Bronchial epithelial cell (primary cell): ENCODE measurements at regions not wholly inside any gene's neighbourhood (a gene's known extent, or its start where the extent isn't known, plus 50 kb on each side); places are given as distances from the start of the nearest gene placed in this dataset.

Source experiments
- DNase-seq: peaks from one replicate; pipeline ENCODE4 v3.0.0-alpha.2; 2010; ENCODE audit warnings: low read depth
- FAIRE-seq: peaks from 2 replicates; lab custom pipeline; 2011; peaks lifted over from hg19 to GRCh38; lab: Jason Lieb, UNC
- H3K27me3 ChIP-seq: 2 replicates; pipeline ENCODE4 v1.5.1; 2011; ENCODE audit warnings: low read length; ENCODE audit not compliant: control insufficient read depth, insufficient read depth
- H3K36me3 ChIP-seq: 2 replicates; pipeline ENCODE4 v1.5.1; 2011; ENCODE audit warnings: low read length; ENCODE audit not compliant: control insufficient read depth, insufficient read depth
- H3K4me3 ChIP-seq: 2 replicates; pipeline ENCODE4 v1.5.1; 2011; ENCODE audit warnings: mild to moderate bottlenecking, low read depth, low read length, control low read depth
- TF ChIP-seq, protein P1 (sequence below): IDR thresholded peaks from 2 replicates; pipeline ENCODE4 v1.5.1; 2011; ENCODE audit warnings: mild to moderate bottlenecking, moderate library complexity, low read length, control low read depth, inconsistent platforms; ENCODE audit not compliant: insufficient read depth, severe bottlenecking

DNA sequence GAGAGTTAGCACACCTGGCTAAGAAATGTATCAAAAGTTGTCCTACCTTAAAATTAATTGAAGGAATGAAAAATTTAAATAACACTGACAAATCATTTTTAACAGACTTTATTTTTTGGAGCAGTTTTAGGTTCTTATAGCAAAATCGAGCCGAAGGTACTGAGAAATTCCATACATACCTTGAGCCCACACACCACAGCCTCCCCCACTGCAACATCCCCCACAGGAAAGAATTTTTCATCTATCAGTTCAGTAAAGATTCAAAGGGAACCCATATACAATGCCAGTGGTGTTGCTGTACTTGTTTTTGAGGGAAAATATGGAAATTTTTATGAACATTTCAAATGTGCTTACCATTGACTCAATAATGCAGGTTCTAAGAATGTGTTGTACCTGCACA is 169.8 kb upstream of the HS6ST1 start:
- TF ChIP-seq, protein P1, sequence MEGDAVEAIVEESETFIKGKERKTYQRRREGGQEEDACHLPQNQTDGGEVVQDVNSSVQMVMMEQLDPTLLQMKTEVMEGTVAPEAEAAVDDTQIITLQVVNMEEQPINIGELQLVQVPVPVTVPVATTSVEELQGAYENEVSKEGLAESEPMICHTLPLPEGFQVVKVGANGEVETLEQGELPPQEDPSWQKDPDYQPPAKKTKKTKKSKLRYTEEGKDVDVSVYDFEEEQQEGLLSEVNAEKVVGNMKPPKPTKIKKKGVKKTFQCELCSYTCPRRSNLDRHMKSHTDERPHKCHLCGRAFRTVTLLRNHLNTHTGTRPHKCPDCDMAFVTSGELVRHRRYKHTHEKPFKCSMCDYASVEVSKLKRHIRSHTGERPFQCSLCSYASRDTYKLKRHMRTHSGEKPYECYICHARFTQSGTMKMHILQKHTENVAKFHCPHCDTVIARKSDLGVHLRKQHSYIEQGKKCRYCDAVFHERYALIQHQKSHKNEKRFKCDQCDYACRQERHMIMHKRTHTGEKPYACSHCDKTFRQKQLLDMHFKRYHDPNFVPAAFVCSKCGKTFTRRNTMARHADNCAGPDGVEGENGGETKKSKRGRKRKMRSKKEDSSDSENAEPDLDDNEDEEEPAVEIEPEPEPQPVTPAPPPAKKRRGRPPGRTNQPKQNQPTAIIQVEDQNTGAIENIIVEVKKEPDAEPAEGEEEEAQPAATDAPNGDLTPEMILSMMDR = no peak
- H3K4me3 ChIP-seq = no peak overlapping the region
- FAIRE-seq (no peak), DNase-seq (no peak)
- H3K36me3 ChIP-seq = no peaks in the 10 kb centered on the region
- no peaks in the 10 kb centered on the region for H3K27me3 ChIP-seq

DNA sequence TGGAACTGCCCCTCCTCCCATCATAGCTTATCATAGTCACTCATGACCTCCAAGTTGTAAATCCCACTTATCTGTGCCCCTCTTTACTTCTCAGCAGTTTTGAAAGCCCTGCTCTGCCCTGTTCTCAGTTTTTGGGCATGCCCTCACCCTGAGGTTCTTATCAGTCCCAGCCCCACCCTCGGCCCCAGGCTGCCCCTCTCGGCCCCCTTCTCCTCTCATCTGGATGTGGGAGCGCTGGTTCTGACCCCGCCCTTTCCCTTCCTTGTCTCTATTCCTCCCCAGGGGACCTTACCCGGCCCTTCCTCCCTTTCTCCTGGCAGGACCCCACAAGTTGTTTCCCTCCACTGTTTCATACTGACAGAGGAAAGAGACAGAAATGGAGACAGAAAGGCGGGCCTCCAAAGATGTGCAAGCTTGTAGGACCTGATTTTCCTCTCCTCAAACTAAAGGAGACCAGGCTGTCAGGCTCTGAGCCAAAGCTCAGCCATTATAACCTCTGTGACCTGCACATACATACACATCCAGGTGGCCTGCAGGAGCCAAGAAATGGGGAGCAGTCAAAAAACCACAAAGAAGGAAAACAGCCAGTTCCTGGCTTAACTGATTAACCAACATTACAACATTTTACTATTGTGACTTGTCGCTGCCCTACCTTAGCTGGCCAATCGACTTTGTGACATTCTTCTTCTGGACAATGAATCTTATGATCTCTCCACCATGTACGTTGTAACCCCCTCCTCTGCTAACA is 171.0 kb upstream of the HS6ST1 start:
- H3K27me3 ChIP-seq = no peaks in the 10 kb centered on the region
- no peaks in the 10 kb centered on the region for H3K36me3 ChIP-seq
- FAIRE-seq = no peak
- peak; percentile 5 for DNase-seq
- TF ChIP-seq, protein P1 = no peak
- no peak overlapping the region for H3K4me3 ChIP-seq

DNA sequence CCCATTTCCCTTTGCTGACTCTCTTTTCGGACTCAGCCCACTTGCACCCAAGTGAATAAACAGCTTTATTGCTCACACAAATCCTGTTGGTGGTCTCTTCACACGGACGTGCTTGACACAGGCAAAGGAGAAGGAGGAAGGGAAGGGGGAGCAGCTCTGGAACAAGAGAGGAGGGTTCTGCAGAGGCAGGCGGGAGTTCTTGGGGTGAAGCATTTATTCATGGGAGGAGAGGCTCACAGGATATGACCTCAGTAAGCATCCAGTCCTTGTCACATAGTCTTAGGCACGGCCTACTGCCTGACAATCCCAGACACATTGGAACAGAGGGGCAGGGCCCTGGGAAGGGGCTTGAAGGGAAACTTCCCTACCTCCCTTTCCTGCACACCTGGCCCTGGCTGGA is 171.7 kb upstream of the HS6ST1 start:
- DNase-seq = no peak
- Histone ChIP-seq H3K27me3 (no peaks in the 10 kb centered on the region), H3K4me3 (no peak overlapping the region), H3K36me3 (no peaks in the 10 kb centered on the region)
- TF ChIP-seq, protein P1 = no peak
- FAIRE-seq = no peak

DNA sequence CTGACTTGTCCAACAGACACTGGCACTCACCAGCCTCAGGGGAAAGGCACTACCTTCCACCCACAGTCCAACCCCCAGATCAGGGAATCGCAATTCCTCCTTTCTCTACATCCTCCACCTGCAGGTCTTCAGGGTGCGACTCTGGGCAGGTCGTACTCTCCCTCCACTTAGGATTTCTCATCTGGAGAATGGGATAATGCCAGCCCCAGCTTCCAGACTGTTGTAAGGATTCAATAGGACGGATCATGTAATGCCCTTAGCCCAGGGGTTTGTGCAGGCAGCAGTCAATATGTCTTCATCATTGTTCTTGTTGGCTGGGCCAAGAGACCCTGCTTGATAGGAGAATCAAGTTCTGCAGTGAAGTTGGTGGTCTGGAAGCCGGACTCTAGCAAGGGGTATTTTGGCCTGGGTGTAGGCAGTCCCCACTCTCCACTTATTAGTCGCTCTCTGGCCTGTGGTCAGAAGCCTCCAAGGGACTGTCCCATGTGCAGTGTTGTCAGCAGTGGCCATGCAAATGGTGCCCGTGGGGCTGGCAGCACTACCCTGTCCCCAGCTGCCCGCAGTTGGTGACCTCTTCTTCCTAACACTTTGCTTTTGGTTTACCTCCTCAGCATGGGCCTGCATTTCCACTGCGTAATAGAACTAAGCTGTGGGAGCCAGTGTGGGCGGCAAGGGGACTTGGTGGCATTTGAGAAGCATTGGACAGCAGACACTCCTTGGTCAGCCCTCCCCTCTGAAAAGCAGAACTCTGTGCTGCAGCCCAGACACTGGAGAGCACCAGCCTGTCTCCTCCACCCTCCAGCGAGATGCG is 172.4 kb upstream of the HS6ST1 start:
- H3K4me3 ChIP-seq = no peak overlapping the region
- no peak for DNase-seq
- TF ChIP-seq, protein P1 = no peak
- FAIRE-seq = no peak
- no peaks in the 10 kb centered on the region for H3K27me3 ChIP-seq
- no peaks in the 10 kb centered on the region for H3K36me3 ChIP-seq

DNA sequence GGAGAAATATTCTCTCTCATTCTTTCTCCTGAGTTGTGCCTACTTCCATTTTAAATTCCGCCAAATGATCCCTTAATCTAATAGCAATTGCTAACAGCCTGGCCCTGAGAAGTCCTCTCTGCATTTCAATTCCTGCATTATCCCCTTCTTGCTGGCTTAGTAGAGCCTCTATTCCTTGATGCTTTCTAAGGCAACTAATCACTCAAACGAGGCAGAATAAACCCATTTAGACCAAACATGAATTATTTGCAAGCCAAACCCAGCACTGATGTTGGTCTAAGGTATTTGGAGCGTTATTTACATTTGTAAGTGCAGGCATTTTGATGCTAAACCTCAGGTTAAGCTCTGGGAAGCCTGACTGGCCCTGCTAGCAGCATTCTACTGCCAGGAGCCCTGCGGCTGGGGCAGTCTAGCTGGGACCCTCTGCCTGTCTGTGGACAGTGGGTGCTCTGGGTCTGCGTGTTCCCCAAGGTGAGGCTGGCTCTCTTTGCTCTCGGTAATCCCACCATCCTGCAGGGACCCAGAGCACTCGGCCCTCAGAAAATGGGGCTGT is 173.1 kb upstream of the HS6ST1 start:
- TF ChIP-seq, protein P1 = no peak
- H3K36me3 ChIP-seq = no peaks in the 10 kb centered on the region
- H3K4me3 ChIP-seq = no peak overlapping the region
- FAIRE-seq (no peak), DNase-seq (no peak)
- H3K27me3 ChIP-seq = no peaks in the 10 kb centered on the region
